Natural killer cell (primary cell): ENCODE measurements at regions not wholly inside any gene's neighbourhood (a gene's known extent, or its start where the extent isn't known, plus 50 kb on each side); places are given as distances from the start of the nearest gene placed in this dataset.

ENCODE experiments used
- ATAC-seq, 3 donors: fragments of 150-1000 bp in 2 of 3; fragments of 200-7000 bp in 1 of 3; cut with Tn5 transposase; 1 replicate in 1 of 3; 2 replicates in 2 of 3; pipeline ENCODE4 v1.10.0; 2021; ENCODE audit warnings: mild to moderate bottlenecking in 2 of 3, moderate library complexity in 2 of 3
- DNase-seq, 2 donors: peaks; one replicate each; pipeline versions ENCODE4 v3.0.0 to v3.0.0-alpha.2; 2013 to 2021; ENCODE audit warnings: mixed read lengths in 1 of 2
- H3K27ac ChIP-seq: one replicate; pipeline ENCODE4 v1.5.1; 2013; ENCODE audit warnings: mild to moderate bottlenecking, low read length
- H3K27me3 ChIP-seq: one replicate; pipeline ENCODE4 v1.6.1; 2013; ENCODE audit warnings: low read length; ENCODE audit not compliant: control insufficient read depth, insufficient read depth
- H3K36me3 ChIP-seq: one replicate; pipeline ENCODE4 v1.6.1; 2013; ENCODE audit warnings: low read length; ENCODE audit not compliant: control insufficient read depth, insufficient read depth
- H3K4me1 ChIP-seq: one replicate; pipeline ENCODE4 v1.6.1; 2013; ENCODE audit warnings: low read length; ENCODE audit not compliant: control insufficient read depth, insufficient read depth
- H3K4me3 ChIP-seq: one replicate; pipeline ENCODE4 v1.5.1; 2013; ENCODE audit warnings: low read length
- H3K9me3 ChIP-seq: one replicate; pipeline ENCODE4 v1.6.1; 2013; ENCODE audit warnings: low read length; ENCODE audit not compliant: control insufficient read depth, insufficient read depth
- H3K27ac Mint-ChIP-seq, 2 donors: one replicate each; pipeline ENCODE4 v1.8.0; 2022; ENCODE audit warnings: mild to moderate bottlenecking in 2 of 2, mixed read lengths in 2 of 2, moderate library complexity in 1 of 2
- H3K27me3 Mint-ChIP-seq, 2 donors: one replicate each; pipeline ENCODE4 v1.8.0; 2022; ENCODE audit warnings: low read depth in 2 of 2, mixed read lengths in 2 of 2
- H3K36me3 Mint-ChIP-seq: one replicate; pipeline ENCODE4 v1.8.0; 2022; ENCODE audit warnings: mixed read lengths
- H3K4me1 Mint-ChIP-seq, 2 donors: one replicate each; pipeline ENCODE4 v1.8.0; 2022; ENCODE audit warnings: mixed read lengths in 2 of 2
- H3K4me3 Mint-ChIP-seq: one replicate; pipeline ENCODE4 v1.8.0; 2022; ENCODE audit warnings: mild to moderate bottlenecking, moderate library complexity, mixed read lengths
- H3K9me3 Mint-ChIP-seq, 2 donors: one replicate each; pipeline ENCODE4 v1.8.0; 2022; ENCODE audit warnings: mixed read lengths in 2 of 2
- WGBS: methylation state at CpG from one replicate; pipeline ENCODE4 v1.1.7; 2013; ENCODE audit warnings: missing lambda C conversion rate; ENCODE audit not compliant: insufficient coverage; 5-methylcytosine and 5-hydroxymethylcytosine counted together
- intact Hi-C: fragments of 100-400 bp; cut with micrococcal nuclease; formaldehyde crosslinking; loops from one replicate; pipeline ENCODE4 v1.14.2; 2022
- TF ChIP-seq, protein P1 (sequence below): fragments of 200-600 bp; IDR thresholded peaks from one replicate; pipeline ENCODE4 v1.8.0; 2022; ENCODE audit warnings: antibody characterized with exemption

DNA sequence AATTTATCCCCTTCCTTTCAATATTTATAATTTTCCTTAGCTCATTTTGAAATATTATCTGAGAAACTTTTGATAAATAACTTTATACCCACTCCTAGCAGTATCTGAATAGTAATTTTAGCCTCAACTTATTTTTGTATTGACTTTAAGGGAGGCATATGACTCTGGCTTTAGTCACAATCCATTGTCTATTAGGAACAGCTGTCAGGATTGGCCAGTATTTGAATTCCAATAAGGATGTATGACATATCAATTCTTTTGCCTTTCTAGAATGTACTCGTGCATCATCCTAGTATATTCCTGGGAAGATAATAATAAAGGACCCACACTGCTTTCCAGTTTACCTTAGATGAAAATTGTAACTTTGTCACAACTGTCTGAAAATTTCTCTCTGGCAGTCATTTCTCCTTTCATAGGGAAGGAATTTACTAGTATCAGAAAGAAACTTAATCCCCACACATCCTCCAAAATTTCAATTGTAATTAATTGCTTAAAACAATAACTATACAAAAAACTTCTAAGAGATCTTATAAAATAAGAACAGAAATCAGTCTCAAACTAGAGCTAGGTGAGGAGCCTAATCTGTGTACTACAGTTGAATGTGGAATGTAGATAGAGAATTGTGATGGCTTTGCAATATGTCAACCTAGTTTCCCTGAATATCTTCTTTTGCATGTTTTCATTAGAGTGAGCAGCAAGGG lies 121.0 kb upstream of the EPHA5 start:
- WGBS: 80% methylated on average over 1 of the region's 1 CpG
- no peaks in the 10 kb centered on the region for H3K27me3 ChIP-seq
- TF ChIP-seq, protein P1, sequence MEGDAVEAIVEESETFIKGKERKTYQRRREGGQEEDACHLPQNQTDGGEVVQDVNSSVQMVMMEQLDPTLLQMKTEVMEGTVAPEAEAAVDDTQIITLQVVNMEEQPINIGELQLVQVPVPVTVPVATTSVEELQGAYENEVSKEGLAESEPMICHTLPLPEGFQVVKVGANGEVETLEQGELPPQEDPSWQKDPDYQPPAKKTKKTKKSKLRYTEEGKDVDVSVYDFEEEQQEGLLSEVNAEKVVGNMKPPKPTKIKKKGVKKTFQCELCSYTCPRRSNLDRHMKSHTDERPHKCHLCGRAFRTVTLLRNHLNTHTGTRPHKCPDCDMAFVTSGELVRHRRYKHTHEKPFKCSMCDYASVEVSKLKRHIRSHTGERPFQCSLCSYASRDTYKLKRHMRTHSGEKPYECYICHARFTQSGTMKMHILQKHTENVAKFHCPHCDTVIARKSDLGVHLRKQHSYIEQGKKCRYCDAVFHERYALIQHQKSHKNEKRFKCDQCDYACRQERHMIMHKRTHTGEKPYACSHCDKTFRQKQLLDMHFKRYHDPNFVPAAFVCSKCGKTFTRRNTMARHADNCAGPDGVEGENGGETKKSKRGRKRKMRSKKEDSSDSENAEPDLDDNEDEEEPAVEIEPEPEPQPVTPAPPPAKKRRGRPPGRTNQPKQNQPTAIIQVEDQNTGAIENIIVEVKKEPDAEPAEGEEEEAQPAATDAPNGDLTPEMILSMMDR: no peak
- no peak overlapping the region for H3K4me3 ChIP-seq
- H3K4me1 ChIP-seq: no peaks in the 10 kb centered on the region
- ATAC-seq: no peak
- H3K9me3 ChIP-seq: peaks cover 8% of the 10 kb centered on the region
- no peak for DNase-seq
- Mint-ChIP-seq H3K27me3 (no peaks in the 10 kb centered on the region), H3K27ac (no peak overlapping the region), H3K4me3 (no peak overlapping the region), H3K4me1 (no peaks in the 10 kb centered on the region), H3K36me3 (no peaks in the 10 kb centered on the region), H3K9me3 (peaks cover 16 to 17% of the 10 kb centered on the region in 2 donors)
- H3K27ac ChIP-seq: no peak overlapping the region
- intact Hi-C loops: no loop called here
- H3K36me3 ChIP-seq: no peaks in the 10 kb centered on the region

DNA sequence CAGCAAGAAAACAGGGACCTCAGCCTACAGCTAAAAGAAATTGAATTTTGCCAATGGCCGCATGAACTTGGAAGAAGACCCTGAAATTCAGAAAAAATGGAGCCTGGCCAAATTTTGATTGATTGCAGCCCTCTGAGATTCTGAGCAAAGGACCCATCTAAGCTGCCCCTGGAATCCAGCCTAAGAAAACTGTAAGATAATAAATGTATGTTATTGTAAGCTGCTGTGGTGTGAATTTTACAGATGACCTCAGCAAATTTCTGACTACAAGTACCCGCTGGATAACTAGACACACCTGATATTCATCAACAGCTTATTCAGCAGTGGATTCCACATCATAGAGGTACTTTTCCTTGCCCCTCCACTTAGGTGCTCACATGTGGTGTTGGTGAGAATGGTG lies 119.5 kb upstream of the EPHA5 start:
- Histone ChIP-seq H3K9me3 (peaks cover 8% of the 10 kb centered on the region), H3K36me3 (no peaks in the 10 kb centered on the region), H3K27ac (no peak overlapping the region), H3K4me3 (no peak overlapping the region), H3K4me1 (no peaks in the 10 kb centered on the region), H3K27me3 (no peaks in the 10 kb centered on the region)
- H3K27ac Mint-ChIP-seq: no peak overlapping the region
- no peaks in the 10 kb centered on the region for H3K4me1 Mint-ChIP-seq
- H3K27me3 Mint-ChIP-seq: no peaks in the 10 kb centered on the region
- intact Hi-C loops: no loop called here
- DNase-seq (no peak), ATAC-seq (no peak)
- 85% methylated on average over 1 of the region's 2 CpGs for WGBS
- no peak overlapping the region for H3K4me3 Mint-ChIP-seq
- peaks cover 11 to 15% of the 10 kb centered on the region in 2 donors for H3K9me3 Mint-ChIP-seq
- H3K36me3 Mint-ChIP-seq: no peaks in the 10 kb centered on the region
- TF ChIP-seq, protein P1: no peak

DNA sequence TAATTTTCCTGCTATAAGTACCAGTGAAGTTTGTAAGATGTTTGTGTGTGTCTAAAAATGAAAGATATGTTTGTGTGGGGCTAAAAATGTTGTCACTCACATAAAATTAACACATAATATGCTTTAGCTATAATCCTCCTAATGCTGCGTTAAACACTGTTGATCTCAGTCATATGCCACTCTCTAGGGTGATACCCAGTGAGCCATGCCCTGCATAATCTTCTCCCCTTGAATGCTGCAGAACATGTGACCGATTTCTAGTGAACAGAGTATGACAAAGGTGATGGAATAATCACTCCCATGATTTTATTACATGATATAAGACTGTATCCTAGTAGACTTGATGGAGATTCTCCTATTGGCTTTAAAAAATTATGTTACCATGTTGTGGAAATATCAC lies 119.1 kb upstream of the EPHA5 start:
- ATAC-seq (no peak), DNase-seq (no peak)
- Mint-ChIP-seq H3K4me1 (no peaks in the 10 kb centered on the region), H3K4me3 (no peak overlapping the region), H3K9me3 (peaks cover 12 to 19% of the 10 kb centered on the region in 2 donors), H3K36me3 (no peaks in the 10 kb centered on the region), H3K27me3 (no peaks in the 10 kb centered on the region), H3K27ac (no peak overlapping the region)
- peaks cover 3% of the 10 kb centered on the region for H3K9me3 ChIP-seq
- TF ChIP-seq, protein P1: no peak
- 94% methylated on average over 1 of the region's 2 CpGs for WGBS
- no peak overlapping the region for H3K27ac ChIP-seq
- H3K4me3 ChIP-seq: no peak overlapping the region
- no peaks in the 10 kb centered on the region for H3K27me3 ChIP-seq
- H3K4me1 ChIP-seq: no peaks in the 10 kb centered on the region
- intact Hi-C loops: no loop called here
- H3K36me3 ChIP-seq: no peaks in the 10 kb centered on the region

DNA sequence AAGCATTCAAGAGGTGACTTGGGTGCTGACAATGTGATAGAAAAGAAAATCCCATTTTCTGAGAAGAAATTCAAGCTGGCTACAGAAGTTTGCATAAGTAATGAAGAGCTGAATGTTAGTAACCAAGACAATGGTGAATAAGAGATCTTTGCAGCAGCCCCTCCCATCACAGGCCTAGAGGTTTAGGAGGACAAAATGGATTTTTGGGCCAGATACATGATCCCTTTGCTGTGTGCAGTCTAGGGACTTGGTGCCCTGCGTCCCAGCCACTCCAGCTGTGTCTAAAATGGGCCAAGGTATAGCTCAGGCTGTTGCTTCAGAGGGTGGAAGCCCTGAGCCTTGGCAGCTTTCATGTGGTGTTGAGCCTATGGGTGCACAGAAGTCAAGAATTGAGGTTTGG lies 107.0 kb upstream of the EPHA5 start:
- H3K27me3 Mint-ChIP-seq: no peaks in the 10 kb centered on the region
- H3K27ac Mint-ChIP-seq: no peak overlapping the region
- no peak overlapping the region for H3K4me3 Mint-ChIP-seq
- Histone ChIP-seq H3K27me3 (no peaks in the 10 kb centered on the region), H3K9me3 (peaks cover 17% of the 10 kb centered on the region), H3K4me1 (no peaks in the 10 kb centered on the region), H3K27ac (no peak overlapping the region), H3K4me3 (no peak overlapping the region), H3K36me3 (no peaks in the 10 kb centered on the region)
- ATAC-seq: no peak
- TF ChIP-seq, protein P1: no peak
- intact Hi-C loops: no loop called here
- H3K9me3 Mint-ChIP-seq: peaks cover 16 to 21% of the 10 kb centered on the region in 2 donors
- H3K4me1 Mint-ChIP-seq: no peaks in the 10 kb centered on the region
- no peak for DNase-seq
- H3K36me3 Mint-ChIP-seq: peaks cover 6% of the 10 kb centered on the region
- WGBS: 57% methylated on average over 1 of the region's 1 CpG
